T-helper 1 cell treated with Interleukin-12 subunit alpha and Interleukin-12 subunit beta and Interleukin-4 antibody, amounts not matched to agents 30 ng/mL and 1 ng/mL, for 36 hours (primary cell): ENCODE measurements at regions not wholly inside any gene's neighbourhood (a gene's known extent, or its start where the extent isn't known, plus 50 kb on each side); places are given as distances from the start of the nearest gene placed in this dataset.
"Not testable (repeated sequence)": the region's sequence is repeated elsewhere in the genome, so short reads cannot be mapped to it uniquely, and the experiment has no call there.

Experiments
- intact Hi-C: fragments of 100-400 bp; cut with micrococcal nuclease; formaldehyde crosslinking; loops from one replicate; pipeline ENCODE4 v1.15.1; 2024

DNA sequence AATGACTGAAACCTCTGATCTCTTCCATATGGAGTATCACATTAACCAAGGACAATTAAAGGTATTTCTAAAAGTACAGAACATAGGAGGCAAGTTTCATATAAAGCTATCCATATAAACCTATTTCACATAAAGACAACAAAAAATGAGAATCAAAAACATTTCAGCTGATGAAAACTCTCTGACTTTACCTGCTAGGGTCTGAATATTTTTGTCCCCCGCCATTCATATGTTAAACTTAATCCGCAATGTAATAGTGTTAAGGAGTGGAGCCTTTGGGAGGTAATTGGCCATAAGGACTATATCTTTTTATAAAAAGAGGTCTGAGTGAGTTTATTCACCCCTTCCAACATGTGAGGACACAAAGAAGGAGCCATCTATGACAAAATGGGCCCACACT, 788.5 kb downstream of the DTWD2 start:
- intact Hi-C loops: no loop called here

DNA sequence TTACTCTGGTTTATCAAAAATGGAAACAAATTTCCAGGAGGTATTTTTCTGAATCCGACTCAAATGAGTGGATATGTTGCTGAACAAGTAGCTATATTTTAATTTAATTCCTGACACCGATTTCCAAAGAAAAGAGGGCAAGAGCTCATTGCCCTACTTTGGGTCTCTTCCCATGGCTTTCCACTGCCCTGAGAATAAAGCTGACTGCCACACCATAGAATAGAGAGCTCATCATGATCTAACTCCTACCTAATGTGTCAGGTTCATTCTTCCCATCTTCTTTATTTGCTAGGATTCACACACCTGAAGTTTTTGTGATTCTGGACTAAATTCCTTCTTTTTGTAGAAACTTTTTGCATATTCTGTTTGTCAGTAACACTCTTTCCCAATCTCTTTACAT, 792.1 kb downstream of the DTWD2 start:
- intact Hi-C loops: no loop called here

GRCh38 chr5:118195211-118195610, 793.1 kb downstream of the DTWD2 start:
- intact Hi-C loops: no loop called here

DNA sequence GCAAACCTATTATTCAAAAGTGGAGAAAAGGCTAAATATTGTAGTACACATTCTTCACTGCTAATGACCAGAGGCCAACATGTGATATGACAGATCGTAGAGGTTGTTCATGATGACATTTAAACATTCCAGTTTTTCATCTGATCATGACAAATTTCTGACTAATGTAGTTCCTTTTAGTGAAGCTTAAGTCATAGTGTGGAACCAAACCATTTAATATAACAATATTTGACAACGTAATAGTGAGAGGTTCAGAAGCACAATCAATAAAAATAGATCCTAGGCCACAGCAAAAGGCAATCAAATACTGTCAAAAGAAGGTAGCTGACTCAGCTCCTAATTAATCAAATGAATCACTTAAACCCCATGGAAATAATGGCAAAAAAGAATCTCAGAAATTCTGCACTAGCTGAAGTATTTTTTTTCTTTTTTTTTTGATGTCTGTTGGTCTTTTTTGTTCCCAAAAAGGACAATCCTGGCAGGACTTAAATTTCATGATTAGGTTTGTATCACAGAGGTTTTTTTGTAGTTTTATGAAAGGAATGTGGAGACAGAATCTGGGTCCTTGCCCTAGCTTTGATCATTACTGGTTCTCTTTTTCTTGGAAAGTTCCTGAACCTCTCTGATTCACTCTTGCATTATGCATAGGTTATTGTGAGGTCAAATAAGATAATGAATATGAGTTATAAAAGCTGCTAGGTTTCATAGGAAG, 795.0 kb downstream of the DTWD2 start:
- intact Hi-C loops: no loop called here

DNA sequence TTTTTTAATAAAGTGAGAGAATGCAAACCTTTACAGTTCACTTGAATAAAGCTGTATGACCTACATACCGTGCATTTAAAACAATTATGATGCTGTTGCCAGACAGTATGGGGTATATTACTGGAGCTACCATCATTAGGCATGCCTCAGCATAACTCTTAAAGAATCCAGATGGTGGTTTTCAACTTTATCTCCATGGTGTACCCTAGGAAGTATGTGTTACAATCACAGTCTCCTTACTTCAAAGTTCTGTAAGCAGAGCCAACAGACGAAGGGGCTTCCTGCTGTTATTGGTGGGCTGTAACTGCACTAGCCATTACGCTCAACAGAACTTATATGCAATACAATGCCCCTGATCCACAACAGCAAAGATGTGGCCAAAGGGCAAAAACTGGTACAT, 803.3 kb downstream of the DTWD2 start:
- intact Hi-C loops: no loop called here

GRCh38 chr5:118176146-118176545, 812.2 kb downstream of the DTWD2 start:
- intact Hi-C loops: no loop called here

GRCh38 chr5:118174671-118175070, 813.7 kb downstream of the DTWD2 start:
- intact Hi-C loops: no loop called here

- intact Hi-C loops: no loop called here
These were observed 815.0 kb downstream of the DTWD2 start for GRCh38 chr5:118173340-118173739.

DNA sequence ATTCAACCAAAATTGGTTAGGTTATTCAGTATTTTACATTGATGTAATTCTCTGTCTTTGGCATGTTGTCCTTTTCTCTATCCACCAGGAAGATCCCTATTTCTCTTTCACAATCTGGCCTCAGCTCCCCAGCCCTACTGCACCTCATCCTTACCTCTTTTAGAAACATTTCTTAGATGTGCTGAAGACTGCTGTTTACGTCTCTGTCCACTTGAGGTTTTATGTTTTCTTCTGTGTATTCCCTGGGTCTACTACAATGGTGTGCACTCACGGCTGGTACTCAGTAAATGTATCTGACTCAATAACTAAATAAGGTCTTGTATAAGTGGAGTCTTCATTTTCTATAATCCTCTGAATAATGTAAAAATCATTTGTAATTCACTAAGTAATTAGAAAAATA, 822.7 kb downstream of the DTWD2 start:
- intact Hi-C loops: no loop called here

DNA sequence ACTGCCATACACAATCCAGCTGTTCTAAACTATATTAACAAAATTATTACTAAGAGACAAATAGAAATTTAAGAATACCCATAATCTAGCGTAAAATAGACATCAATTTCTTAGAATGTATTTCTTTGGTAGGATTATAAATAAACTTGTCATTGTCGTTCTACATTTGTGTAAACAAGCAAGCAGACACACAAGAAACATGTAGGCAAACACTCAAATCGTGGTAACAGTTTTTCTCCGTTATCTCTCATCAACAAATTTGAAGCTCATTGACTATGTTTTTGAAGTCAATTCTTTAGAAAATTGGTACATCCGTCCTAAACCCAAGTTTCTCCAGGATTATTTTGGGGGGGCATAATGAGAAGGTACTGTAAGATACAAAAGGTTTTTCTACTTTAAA, 832.2 kb downstream of the DTWD2 start:
- intact Hi-C loops: no loop called here

DNA sequence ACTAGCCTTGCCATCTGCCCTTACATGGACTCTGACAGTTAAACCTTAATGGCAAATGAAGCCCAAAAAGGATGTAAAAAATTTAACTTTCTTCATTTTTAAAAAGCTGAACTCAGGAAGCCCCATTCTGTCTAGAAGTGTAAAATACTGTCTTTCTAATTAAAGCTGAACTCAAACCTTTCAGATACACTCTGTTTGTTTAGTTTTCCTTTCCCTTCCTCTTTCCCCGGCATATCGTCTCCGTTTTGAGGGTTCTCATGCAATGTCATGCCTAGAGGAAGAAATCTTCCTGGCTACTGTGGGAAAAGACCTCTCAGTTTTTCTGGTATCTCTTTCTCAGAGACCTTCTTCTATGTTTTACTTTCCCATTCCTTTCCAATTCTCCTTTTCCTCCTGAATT, 841.5 kb downstream of the DTWD2 start:
- intact Hi-C loops: no loop called here

DNA sequence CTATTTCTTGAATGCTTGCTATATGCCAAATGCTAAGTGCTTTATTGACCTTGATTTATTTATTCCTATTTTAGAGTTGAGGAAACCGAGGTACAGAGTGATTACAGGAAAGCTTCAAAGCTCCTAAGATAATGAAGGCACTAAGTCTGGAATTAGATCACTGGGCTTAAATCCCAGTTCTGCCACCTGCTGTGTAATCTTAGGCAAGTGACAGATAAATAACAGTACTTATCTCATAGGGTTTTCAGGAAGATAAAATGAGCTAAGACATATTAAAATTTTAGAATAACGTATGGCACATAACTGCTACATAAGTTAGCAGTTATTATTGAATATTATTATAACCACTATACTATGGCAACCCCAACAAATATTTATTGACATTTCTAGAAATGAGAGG, 843.8 kb downstream of the DTWD2 start:
- intact Hi-C loops: no loop called here

DNA sequence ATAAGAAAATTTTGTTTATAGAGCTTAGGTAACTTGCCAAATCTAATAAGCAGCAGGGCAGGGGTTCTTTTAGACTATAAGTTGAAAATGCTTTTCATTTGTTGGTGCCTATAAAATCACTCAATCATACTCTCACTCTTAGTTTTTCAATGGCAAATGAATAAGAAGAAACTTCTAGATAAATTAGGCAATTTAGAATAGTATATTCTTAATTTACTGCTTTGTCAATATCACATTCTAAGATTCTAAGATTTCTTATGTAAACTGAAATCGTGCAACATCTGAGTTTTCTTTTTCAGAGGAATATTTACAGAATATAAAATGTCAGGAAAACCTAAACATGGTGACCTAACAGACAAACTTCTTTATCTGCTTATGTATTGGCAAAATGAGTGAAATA, 849.0 kb downstream of the DTWD2 start:
- intact Hi-C loops: no loop called here

GRCh38 chr5:118126159-118126558, 862.2 kb downstream of the DTWD2 start:
- intact Hi-C loops: no loop called here

GRCh38 chr5:118125687-118126086, 862.7 kb downstream of the DTWD2 start:
- intact Hi-C loops: no loop called here

GRCh38 chr5:118121258-118121657, 867.1 kb downstream of the DTWD2 start:
- intact Hi-C loops: no loop called here

- intact Hi-C loops: no loop called here
These were observed 872.6 kb downstream of the DTWD2 start for GRCh38 chr5:118115791-118116190.

- intact Hi-C loops: no loop called here
These were observed 876.4 kb downstream of the DTWD2 start for GRCh38 chr5:118111956-118112355.

GRCh38 chr5:118107246-118107645, 881.1 kb downstream of the DTWD2 start:
- intact Hi-C loops: not testable (repeated sequence)

- intact Hi-C loops: no loop called here
These were observed 889.6 kb downstream of the DTWD2 start for GRCh38 chr5:118098716-118099115.

DNA sequence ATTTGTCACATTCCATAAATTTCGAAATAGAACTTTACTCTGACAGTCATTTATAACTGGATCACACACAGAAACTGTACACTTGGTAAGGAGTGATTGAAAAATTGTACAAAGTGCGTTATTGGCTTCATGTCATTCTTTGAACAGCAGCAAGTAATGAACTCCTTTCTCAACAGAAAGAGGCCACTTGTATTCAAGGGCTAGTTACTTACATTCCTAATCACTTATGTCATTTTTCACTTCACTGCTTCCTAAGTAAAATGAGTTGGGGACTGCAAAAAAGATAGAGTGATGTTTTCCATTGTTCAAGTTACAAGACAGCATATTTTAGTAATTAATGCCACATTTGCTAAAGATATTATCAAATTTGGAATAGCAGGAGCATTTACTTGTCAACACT, 893.2 kb downstream of the DTWD2 start:
- intact Hi-C loops: no loop called here

- intact Hi-C loops: no loop called here
These were observed 899.9 kb downstream of the DTWD2 start for GRCh38 chr5:118088448-118088847.

DNA sequence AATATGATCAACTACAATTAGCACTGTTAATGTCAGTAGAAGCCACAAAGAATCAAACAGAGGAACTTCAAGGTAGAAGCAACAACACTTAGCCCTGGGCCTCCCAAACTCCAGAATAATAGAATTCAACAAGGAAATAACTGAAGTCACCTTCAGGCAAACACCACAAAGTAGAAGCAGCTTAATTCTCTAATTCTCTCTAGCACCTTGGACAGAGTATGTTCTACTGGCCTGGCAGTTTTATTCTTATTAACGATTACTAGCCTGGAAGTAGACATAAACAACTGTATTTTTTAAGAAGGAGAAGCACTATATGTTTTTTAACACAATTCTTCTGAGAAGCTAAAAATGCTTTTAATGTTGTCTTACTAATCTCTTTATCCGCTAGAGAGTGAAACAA, 911.9 kb downstream of the DTWD2 start:
- intact Hi-C loops: no loop called here

GRCh38 chr5:118070041-118070440, 918.3 kb downstream of the DTWD2 start:
- intact Hi-C loops: no loop called here
